DND-41 (cell line): ENCODE measurements at regions not wholly inside any gene's neighbourhood (a gene's known extent, or its start where the extent isn't known, plus 50 kb on each side); places are given as distances from the start of the nearest gene placed in this dataset.

Experiments
- ATAC-seq: fragments of 200-7000 bp; cut with Tn5 transposase; 3 replicates; pipeline ENCODE4 v1.9.1; 2021; ENCODE audit warnings: low read depth; ENCODE audit not compliant: insufficient read depth
- DNase-seq: peaks from one replicate; pipeline ENCODE4 v3.0.0-alpha.2; 2020
- H2AFZ ChIP-seq: 2 replicates; pipeline ENCODE4 v1.6.0; 2012; ENCODE audit warnings: low read depth, low read length
- H3K27ac ChIP-seq: 2 replicates; pipeline ENCODE4 v1.5.1; 2012; ENCODE audit warnings: low read length, inconsistent platforms
- H3K27me3 ChIP-seq: fragments of 200-600 bp; sonication (generic); 2 replicates; pipeline ENCODE4 v1.6.0; 2012; ENCODE audit warnings: low read length, mild to moderate bottlenecking, inconsistent platforms; ENCODE audit not compliant: insufficient read depth, poor library complexity
- H3K36me3 ChIP-seq: 2 replicates; pipeline ENCODE4 v1.5.1; 2012; ENCODE audit warnings: low read length, inconsistent platforms; ENCODE audit not compliant: insufficient read depth
- H3K4me1 ChIP-seq: 2 replicates; pipeline ENCODE4 v1.5.1; 2012; ENCODE audit warnings: mild to moderate bottlenecking, low read length; ENCODE audit not compliant: insufficient read depth
- H3K4me2 ChIP-seq: 2 replicates; pipeline ENCODE4 v1.6.0; 2012; ENCODE audit warnings: mild to moderate bottlenecking, moderate library complexity, low read length, inconsistent platforms; ENCODE audit not compliant: insufficient read depth
- H3K4me3 ChIP-seq, 2 experiments: fragments of 200-600 bp in 1 of 2; shearing (Covaris generic) in 1 of 2; 2 replicates each; pipeline ENCODE4 v1.5.1; 2012 to 2016; ENCODE audit warnings: inconsistent platforms in 2 of 2, low read length in 2 of 2, mild to moderate bottlenecking in 2 of 2, low read depth in 1 of 2, moderate library complexity in 1 of 2
- H3K79me2 ChIP-seq: 2 replicates; pipeline ENCODE4 v1.6.0; 2012; ENCODE audit warnings: low read length, inconsistent platforms; ENCODE audit not compliant: insufficient read depth
- H3K9ac ChIP-seq: 2 replicates; pipeline ENCODE4 v1.6.0; 2012; ENCODE audit warnings: low read depth, mild to moderate bottlenecking, inconsistent platforms, low read length, moderate library complexity
- H3K9me3 ChIP-seq: 2 replicates; pipeline ENCODE4 v1.5.1; 2012; ENCODE audit warnings: low read length, moderate library complexity, mild to moderate bottlenecking, inconsistent platforms; ENCODE audit not compliant: insufficient read depth, severe bottlenecking
- H4K20me1 ChIP-seq: 2 replicates; pipeline ENCODE4 v1.6.0; 2012; ENCODE audit warnings: low read length; ENCODE audit not compliant: insufficient read depth
- EZH2 ChIP-seq: IDR thresholded peaks from 3 replicates; pipeline ENCODE4 v1.6.1; 2012; ENCODE audit warnings: borderline replicate concordance, low read depth, mild to moderate bottlenecking, moderate library complexity, low read length, inconsistent platforms; ENCODE audit not compliant: severe bottlenecking
- TF ChIP-seq, protein P1 (sequence below): IDR thresholded peaks from 2 replicates; pipeline ENCODE4 v1.5.1; 2012; ENCODE audit warnings: borderline replicate concordance, low read length, moderate library complexity, mild to moderate bottlenecking; ENCODE audit not compliant: poor library complexity, severe bottlenecking; ENCODE audit errors: extremely low read depth

DNA sequence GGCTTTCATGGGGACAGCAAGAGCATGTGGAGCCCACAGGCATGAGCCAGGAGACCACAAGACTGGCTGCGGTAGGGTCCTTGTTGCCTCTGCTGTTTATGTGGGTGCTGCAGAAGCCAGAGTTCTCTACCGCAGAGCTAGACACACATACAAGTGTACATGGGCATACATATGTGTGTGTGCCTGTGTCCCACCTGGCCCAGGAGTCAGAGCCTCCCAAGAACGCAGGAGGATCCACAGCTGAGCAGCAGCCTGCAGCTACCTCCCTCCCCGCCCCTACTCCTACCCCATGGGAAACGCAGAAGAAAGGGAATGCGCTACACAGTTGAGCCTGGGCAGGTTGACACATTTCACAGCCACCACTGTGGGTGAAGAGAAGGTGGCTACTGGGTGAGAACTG lies 438.1 kb upstream of the SMIM21 start:
- Histone ChIP-seq H3K36me3 (no peaks in the 10 kb centered on the region), H3K4me1 (no peaks in the 10 kb centered on the region), H3K27ac (no peak overlapping the region), H2AFZ (no peak overlapping the region), H3K9me3 (no peaks in the 10 kb centered on the region), H3K4me3 (no peak overlapping the region), H4K20me1 (no peaks in the 10 kb centered on the region), H3K79me2 (no peaks in the 10 kb centered on the region), H3K9ac (no peak overlapping the region), H3K27me3 (peaks cover 12% of the 10 kb centered on the region), H3K4me2 (no peak overlapping the region)
- DNase-seq (no peak), ATAC-seq (no peak)
- TF ChIP-seq, protein P1, sequence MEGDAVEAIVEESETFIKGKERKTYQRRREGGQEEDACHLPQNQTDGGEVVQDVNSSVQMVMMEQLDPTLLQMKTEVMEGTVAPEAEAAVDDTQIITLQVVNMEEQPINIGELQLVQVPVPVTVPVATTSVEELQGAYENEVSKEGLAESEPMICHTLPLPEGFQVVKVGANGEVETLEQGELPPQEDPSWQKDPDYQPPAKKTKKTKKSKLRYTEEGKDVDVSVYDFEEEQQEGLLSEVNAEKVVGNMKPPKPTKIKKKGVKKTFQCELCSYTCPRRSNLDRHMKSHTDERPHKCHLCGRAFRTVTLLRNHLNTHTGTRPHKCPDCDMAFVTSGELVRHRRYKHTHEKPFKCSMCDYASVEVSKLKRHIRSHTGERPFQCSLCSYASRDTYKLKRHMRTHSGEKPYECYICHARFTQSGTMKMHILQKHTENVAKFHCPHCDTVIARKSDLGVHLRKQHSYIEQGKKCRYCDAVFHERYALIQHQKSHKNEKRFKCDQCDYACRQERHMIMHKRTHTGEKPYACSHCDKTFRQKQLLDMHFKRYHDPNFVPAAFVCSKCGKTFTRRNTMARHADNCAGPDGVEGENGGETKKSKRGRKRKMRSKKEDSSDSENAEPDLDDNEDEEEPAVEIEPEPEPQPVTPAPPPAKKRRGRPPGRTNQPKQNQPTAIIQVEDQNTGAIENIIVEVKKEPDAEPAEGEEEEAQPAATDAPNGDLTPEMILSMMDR = no peak
- TF ChIP-seq EZH2 = no peak

DNA sequence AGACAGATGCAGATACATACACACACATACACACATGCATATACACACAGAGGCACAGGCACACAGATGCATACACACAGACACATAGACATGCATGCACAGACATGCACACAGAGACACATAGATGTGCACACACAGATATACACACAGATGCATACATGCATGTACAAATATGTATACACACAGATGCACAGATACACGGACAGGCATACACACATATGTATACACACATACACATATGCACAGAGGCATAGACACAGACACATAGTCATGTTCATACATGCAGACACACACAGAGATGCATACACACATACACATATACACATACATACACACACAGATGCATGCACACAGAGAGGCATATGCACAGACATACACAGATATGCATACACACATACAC lies 437.3 kb upstream of the SMIM21 start:
- H3K4me1 ChIP-seq = no peaks in the 10 kb centered on the region
- H3K4me3 ChIP-seq = no peak overlapping the region
- no peak overlapping the region for H3K4me2 ChIP-seq
- no peak overlapping the region for H2AFZ ChIP-seq
- TF ChIP-seq, protein P1 = no peak
- TF ChIP-seq EZH2 = no peak
- H3K27ac ChIP-seq = no peak overlapping the region
- H3K36me3 ChIP-seq = no peaks in the 10 kb centered on the region
- no peaks in the 10 kb centered on the region for H4K20me1 ChIP-seq
- no peak overlapping the region for H3K9ac ChIP-seq
- no peak for DNase-seq
- peaks cover 12% of the 10 kb centered on the region for H3K27me3 ChIP-seq
- no peaks in the 10 kb centered on the region for H3K79me2 ChIP-seq
- ATAC-seq = no peak
- H3K9me3 ChIP-seq = no peaks in the 10 kb centered on the region

DNA sequence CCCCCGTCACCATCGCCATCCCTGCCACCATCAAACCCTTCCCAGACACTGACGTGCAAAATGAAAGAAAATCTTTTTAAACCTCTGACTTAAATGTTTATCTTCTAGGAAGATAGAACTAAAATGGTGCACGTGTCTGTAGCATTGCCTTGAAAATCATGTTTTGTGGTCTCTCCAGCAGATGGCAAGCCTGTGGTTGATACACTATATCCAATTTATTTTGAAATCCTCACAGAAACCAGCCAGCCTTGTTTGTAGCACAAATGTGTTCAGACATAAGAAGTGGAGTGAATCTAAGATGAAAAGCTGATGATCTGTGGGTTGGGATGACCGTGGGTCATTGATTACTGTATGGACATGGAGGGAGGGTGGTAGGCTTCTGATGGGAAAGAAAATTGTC lies 436.2 kb upstream of the SMIM21 start:
- no peak for DNase-seq
- H3K4me3 ChIP-seq = no peak overlapping the region
- H4K20me1 ChIP-seq = no peaks in the 10 kb centered on the region
- H3K9ac ChIP-seq = no peak overlapping the region
- no peak overlapping the region for H3K4me2 ChIP-seq
- no peak overlapping the region for H3K27ac ChIP-seq
- H3K36me3 ChIP-seq = no peaks in the 10 kb centered on the region
- peaks cover 12% of the 10 kb centered on the region for H3K27me3 ChIP-seq
- TF ChIP-seq, protein P1 = no peak
- TF ChIP-seq EZH2 = no peak
- no peaks in the 10 kb centered on the region for H3K9me3 ChIP-seq
- H3K79me2 ChIP-seq = no peaks in the 10 kb centered on the region
- ATAC-seq = no peak
- no peaks in the 10 kb centered on the region for H3K4me1 ChIP-seq
- H2AFZ ChIP-seq = no peak overlapping the region

DNA sequence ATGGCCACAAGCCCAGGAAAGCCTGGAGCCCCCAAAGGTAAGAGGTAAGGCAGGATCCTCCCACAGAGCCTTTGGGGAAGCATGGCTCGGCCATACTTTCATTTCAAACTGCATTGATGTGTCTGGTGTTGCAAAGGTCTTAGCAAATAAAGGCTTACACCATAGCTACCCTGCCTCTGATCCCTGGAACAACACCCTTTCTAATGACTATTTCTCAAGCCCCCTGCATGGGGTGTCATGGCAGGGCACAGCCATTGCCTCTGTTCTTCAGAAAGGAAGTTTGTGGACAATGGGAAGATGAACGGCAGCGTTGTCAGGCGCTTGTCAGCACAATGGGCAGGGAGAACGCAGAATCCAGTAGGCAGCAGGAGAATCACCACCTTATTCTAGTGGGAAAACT lies 435.0 kb upstream of the SMIM21 start:
- H3K27me3 ChIP-seq = peaks cover 7% of the 10 kb centered on the region
- H3K79me2 ChIP-seq = no peaks in the 10 kb centered on the region
- DNase-seq (no peak), ATAC-seq (no peak)
- H3K4me2 ChIP-seq = no peak overlapping the region
- H3K9ac ChIP-seq = no peak overlapping the region
- H3K4me1 ChIP-seq = no peaks in the 10 kb centered on the region
- no peak overlapping the region for H2AFZ ChIP-seq
- TF ChIP-seq EZH2 = no peak
- TF ChIP-seq, protein P1 = no peak
- H3K36me3 ChIP-seq = no peaks in the 10 kb centered on the region
- no peak overlapping the region for H3K4me3 ChIP-seq
- H3K27ac ChIP-seq = no peak overlapping the region
- no peaks in the 10 kb centered on the region for H3K9me3 ChIP-seq
- H4K20me1 ChIP-seq = no peaks in the 10 kb centered on the region
